ENCODE measurements at regions not wholly inside any gene's neighbourhood (a gene's known extent, or its start where the extent isn't known, plus 50 kb on each side); places are given as distances from the start of the nearest gene placed in this dataset.
A peak's percentile ranks its signal among the peaks of the same experiment; 100 is the strongest.

DNA sequence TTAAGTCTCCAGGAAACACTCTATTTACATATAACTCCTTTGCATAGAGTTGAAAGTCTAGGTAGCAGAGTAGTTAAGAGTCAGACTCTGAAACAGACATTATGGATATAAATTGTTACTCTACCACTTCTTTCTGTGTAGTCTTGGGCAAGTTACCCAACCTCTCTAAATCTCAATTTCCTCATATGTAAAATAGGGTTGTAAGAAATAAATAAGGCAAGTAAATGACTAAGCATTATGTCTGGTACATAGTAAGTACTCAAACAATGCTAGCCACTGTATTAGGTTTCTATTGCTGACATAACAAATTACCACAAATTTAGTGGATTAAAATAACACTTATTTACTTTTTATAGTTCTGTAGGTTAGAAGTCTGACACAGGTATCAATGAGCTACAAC, 394.1 kb downstream of the PRDM5 start:
- TF ChIP-seq MAFK (IDR thresholded peaks at IDR 0.05; ENCODE audit: low read depth, low read length): 0 out of 2 replicates have a peak, but pooled peaks have one; percentile 7
- TF ChIP-seq, protein P1, sequence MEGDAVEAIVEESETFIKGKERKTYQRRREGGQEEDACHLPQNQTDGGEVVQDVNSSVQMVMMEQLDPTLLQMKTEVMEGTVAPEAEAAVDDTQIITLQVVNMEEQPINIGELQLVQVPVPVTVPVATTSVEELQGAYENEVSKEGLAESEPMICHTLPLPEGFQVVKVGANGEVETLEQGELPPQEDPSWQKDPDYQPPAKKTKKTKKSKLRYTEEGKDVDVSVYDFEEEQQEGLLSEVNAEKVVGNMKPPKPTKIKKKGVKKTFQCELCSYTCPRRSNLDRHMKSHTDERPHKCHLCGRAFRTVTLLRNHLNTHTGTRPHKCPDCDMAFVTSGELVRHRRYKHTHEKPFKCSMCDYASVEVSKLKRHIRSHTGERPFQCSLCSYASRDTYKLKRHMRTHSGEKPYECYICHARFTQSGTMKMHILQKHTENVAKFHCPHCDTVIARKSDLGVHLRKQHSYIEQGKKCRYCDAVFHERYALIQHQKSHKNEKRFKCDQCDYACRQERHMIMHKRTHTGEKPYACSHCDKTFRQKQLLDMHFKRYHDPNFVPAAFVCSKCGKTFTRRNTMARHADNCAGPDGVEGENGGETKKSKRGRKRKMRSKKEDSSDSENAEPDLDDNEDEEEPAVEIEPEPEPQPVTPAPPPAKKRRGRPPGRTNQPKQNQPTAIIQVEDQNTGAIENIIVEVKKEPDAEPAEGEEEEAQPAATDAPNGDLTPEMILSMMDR (conservative IDR thresholded peaks at IDR 0.05; ENCODE audit: low read depth, low read length): no peak
- no peak for TF ChIP-seq FOS (IDR thresholded peaks at IDR 0.05; ENCODE audit: low read depth, low read length)
- TF ChIP-seq CEBPB (IDR thresholded peaks at IDR 0.05; ENCODE audit: low read depth, low read length): no peak
- no peak for TF ChIP-seq BHLHE40 (IDR thresholded peaks at IDR 0.05; ENCODE audit: low read depth, low read length)
- no peak for TF ChIP-seq RAD21 (IDR thresholded peaks at IDR 0.05; ENCODE audit: low read length)
- TF ChIP-seq MAZ (IDR thresholded peaks at IDR 0.05; ENCODE audit: borderline replicate concordance, low read depth, low read length): no peak
- TF ChIP-seq MXI1 (IDR thresholded peaks at IDR 0.05; ENCODE audit: borderline replicate concordance, low read depth, low read length): no peak
- no peak for TF ChIP-seq SMC3 (IDR thresholded peaks at IDR 0.05; ENCODE audit: low read depth, low read length)
- no peak for TF ChIP-seq POLR2A (IDR thresholded peaks at IDR 0.05; ENCODE audit: low read depth, low read length)
- TF ChIP-seq CHD1 (IDR thresholded peaks at IDR 0.05; ENCODE audit: low read depth, low read length): no peak
- TF ChIP-seq, protein P2, sequence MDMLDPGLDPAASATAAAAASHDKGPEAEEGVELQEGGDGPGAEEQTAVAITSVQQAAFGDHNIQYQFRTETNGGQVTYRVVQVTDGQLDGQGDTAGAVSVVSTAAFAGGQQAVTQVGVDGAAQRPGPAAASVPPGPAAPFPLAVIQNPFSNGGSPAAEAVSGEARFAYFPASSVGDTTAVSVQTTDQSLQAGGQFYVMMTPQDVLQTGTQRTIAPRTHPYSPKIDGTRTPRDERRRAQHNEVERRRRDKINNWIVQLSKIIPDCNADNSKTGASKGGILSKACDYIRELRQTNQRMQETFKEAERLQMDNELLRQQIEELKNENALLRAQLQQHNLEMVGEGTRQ (IDR thresholded peaks at IDR 0.05; ENCODE audit: low read depth, low read length): no peak

Measured in IMR-90 (cell line).